ENCODE measurements at regions not wholly inside any gene's neighbourhood (a gene's known extent, or its start where the extent isn't known, plus 50 kb on each side); places are given as distances from the start of the nearest gene placed in this dataset.

DNA sequence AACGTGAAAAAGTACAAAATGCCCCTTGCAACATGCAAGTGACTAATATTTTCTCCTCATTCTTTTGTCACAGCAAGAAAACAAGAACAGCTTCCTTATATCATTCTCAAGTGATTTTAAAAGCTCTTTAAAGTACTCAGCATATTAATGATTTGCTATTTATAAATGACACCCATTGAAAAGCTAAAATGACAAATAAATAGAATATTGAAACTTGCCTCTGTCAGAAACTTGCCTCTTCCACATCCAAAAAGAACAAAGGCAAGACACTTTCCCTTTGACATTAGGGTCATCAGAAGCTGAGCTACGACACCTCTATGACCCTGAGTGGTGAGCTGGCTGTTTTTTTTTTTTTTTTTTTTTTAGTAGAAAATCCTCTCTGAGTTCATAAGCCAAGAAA is 339.6 kb upstream of the ITGA1 start:
- TF ChIP-seq, protein P1, sequence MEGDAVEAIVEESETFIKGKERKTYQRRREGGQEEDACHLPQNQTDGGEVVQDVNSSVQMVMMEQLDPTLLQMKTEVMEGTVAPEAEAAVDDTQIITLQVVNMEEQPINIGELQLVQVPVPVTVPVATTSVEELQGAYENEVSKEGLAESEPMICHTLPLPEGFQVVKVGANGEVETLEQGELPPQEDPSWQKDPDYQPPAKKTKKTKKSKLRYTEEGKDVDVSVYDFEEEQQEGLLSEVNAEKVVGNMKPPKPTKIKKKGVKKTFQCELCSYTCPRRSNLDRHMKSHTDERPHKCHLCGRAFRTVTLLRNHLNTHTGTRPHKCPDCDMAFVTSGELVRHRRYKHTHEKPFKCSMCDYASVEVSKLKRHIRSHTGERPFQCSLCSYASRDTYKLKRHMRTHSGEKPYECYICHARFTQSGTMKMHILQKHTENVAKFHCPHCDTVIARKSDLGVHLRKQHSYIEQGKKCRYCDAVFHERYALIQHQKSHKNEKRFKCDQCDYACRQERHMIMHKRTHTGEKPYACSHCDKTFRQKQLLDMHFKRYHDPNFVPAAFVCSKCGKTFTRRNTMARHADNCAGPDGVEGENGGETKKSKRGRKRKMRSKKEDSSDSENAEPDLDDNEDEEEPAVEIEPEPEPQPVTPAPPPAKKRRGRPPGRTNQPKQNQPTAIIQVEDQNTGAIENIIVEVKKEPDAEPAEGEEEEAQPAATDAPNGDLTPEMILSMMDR (IDR thresholded peaks at IDR 0.05) = no peak
- no peak overlapping the region for H3K4me2 ChIP-seq (ENCODE audit: low read length)
- no peak overlapping the region for H2AFZ ChIP-seq
- no peak overlapping the region for H3K9ac ChIP-seq
- no peaks in the 10 kb centered on the region for H3K4me1 ChIP-seq
- no peak overlapping the region for H3K27ac ChIP-seq
- H3K4me3 ChIP-seq (ENCODE audit: low read depth, low read length) = no peak overlapping the region
- H3K27me3 ChIP-seq (ENCODE audit: control insufficient read depth, insufficient read depth, low read length) = no peaks in the 10 kb centered on the region
- no peaks in the 10 kb centered on the region for H3K79me2 ChIP-seq
- H3K36me3 ChIP-seq (ENCODE audit: control insufficient read depth, insufficient read depth, low read length) = no peaks in the 10 kb centered on the region
- H3K9me3 ChIP-seq (ENCODE audit: control insufficient read depth, low read length) = no peaks in the 10 kb centered on the region

DNA sequence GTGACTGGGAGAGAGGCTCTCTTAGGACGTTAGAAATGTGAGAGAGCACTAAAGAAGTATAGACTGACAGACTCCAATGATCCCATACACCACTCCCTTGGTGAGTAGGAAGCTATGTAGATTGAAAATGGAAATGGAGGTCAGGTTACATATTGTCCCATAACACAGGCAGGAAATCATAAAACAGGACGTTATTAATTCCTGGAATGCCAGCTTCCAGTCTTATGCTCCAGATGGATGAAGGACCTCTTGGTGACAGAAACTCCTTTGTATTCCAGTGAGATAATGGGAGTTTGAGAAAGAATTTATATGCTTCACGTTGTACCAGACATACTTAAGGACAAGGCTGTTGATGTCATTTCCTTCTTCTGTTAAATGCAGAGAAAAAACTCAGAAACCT is 338.2 kb upstream of the ITGA1 start:
- H3K9me3 ChIP-seq (ENCODE audit: control insufficient read depth, low read length) = no peaks in the 10 kb centered on the region
- H3K79me2 ChIP-seq = no peaks in the 10 kb centered on the region
- H3K27me3 ChIP-seq (ENCODE audit: control insufficient read depth, insufficient read depth, low read length) = no peaks in the 10 kb centered on the region
- H3K27ac ChIP-seq = no peak overlapping the region
- H3K36me3 ChIP-seq (ENCODE audit: control insufficient read depth, insufficient read depth, low read length) = no peaks in the 10 kb centered on the region
- TF ChIP-seq, protein P1 (IDR thresholded peaks at IDR 0.05) = no peak
- H3K4me2 ChIP-seq (ENCODE audit: low read length) = no peak overlapping the region
- H2AFZ ChIP-seq = no peak overlapping the region
- H3K4me3 ChIP-seq (ENCODE audit: low read depth, low read length) = no peak overlapping the region
- no peaks in the 10 kb centered on the region for H3K4me1 ChIP-seq
- H3K9ac ChIP-seq = no peak overlapping the region

DNA sequence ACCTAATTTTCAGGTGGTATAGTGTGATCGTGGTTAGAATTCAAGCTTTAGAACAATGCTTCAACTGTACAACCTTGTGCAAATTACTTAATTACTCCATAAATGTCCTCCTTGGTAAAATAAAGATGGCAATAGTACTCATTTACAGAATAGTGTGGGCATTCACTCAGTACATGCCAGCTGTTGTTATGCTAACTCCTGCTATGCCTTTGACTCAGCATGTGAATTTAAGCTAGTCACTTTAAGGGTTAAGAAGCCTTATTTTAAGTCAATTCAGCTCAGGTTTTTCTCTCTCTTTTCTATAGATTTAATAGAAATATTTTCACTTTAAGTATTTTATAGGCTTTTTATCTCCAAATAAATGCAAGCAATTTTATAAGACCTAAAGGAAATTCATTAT is 335.6 kb upstream of the ITGA1 start:
- no peak overlapping the region for H2AFZ ChIP-seq
- no peaks in the 10 kb centered on the region for H3K36me3 ChIP-seq (ENCODE audit: control insufficient read depth, insufficient read depth, low read length)
- TF ChIP-seq, protein P1 (IDR thresholded peaks at IDR 0.05) = no peak
- H3K9ac ChIP-seq = no peak overlapping the region
- H3K4me3 ChIP-seq (ENCODE audit: low read depth, low read length) = no peak overlapping the region
- H3K4me1 ChIP-seq = no peaks in the 10 kb centered on the region
- H3K79me2 ChIP-seq = no peaks in the 10 kb centered on the region
- no peak overlapping the region for H3K27ac ChIP-seq
- no peak overlapping the region for H3K4me2 ChIP-seq (ENCODE audit: low read length)
- no peaks in the 10 kb centered on the region for H3K9me3 ChIP-seq (ENCODE audit: control insufficient read depth, low read length)
- H3K27me3 ChIP-seq (ENCODE audit: control insufficient read depth, insufficient read depth, low read length) = no peaks in the 10 kb centered on the region

DNA sequence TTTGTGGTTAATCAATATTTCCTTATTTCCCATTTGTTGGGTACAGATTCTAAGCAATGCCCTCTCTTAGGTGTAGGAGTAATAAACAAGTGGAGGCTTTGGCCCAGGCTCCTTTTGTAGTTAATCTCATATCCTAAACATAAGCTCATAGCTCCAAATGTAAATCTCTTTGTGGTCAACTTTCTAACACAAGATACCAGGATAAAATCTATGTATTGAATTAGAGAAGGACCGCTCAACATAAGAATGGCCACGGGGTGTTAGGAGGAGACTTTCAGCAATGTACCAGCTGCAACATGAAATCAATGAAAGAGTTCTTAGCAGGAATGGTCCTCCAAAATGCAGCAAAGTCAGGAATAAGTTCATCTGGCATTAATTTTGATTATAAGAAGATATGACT is 334.5 kb upstream of the ITGA1 start:
- Histone ChIP-seq H2AFZ (no peak overlapping the region), H3K36me3 (ENCODE audit: control insufficient read depth, insufficient read depth, low read length) (no peaks in the 10 kb centered on the region)

DNA sequence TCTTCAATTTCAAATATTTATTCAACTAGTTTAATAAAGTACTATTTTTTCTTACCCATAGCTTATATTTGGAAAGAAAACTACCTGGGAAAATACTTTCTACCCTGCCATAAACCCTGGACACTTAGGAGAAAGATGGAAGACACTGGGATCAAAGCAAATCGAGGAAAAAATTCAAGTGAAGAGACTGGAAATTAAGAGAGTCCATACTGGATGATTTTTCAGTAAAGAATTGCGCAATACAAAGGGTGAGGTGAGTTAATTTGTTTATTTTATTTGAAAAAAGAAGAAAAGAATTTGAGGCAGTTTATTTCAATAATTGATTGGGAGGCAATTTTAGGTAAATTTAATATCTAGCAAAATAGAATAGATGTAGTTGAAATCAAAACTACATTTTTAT is 331.8 kb upstream of the ITGA1 start:
- Histone ChIP-seq H3K9me3 (ENCODE audit: control insufficient read depth, low read length) (no peaks in the 10 kb centered on the region), H3K79me2 (no peaks in the 10 kb centered on the region), H3K9ac (no peak overlapping the region), H3K36me3 (ENCODE audit: control insufficient read depth, insufficient read depth, low read length) (no peaks in the 10 kb centered on the region), H3K27ac (no peak overlapping the region), H2AFZ (no peak overlapping the region), H3K4me2 (ENCODE audit: low read length) (no peak overlapping the region), H3K27me3 (ENCODE audit: control insufficient read depth, insufficient read depth, low read length) (no peaks in the 10 kb centered on the region), H3K4me3 (ENCODE audit: low read depth, low read length) (no peak overlapping the region), H3K4me1 (no peaks in the 10 kb centered on the region)
- TF ChIP-seq, protein P1 (IDR thresholded peaks at IDR 0.05) = no peak

More for the DNA sequence above, 334.5 kb upstream of the ITGA1 start:
- H3K9me3 ChIP-seq (ENCODE audit: control insufficient read depth, low read length) = no peaks in the 10 kb centered on the region
- no peaks in the 10 kb centered on the region for H3K27me3 ChIP-seq (ENCODE audit: control insufficient read depth, insufficient read depth, low read length)
- H3K4me1 ChIP-seq = no peaks in the 10 kb centered on the region
- no peak overlapping the region for H3K4me2 ChIP-seq (ENCODE audit: low read length)
- no peak overlapping the region for H3K4me3 ChIP-seq (ENCODE audit: low read depth, low read length)
- H3K27ac ChIP-seq = no peak overlapping the region
- TF ChIP-seq, protein P1 (IDR thresholded peaks at IDR 0.05) = no peak
- H3K79me2 ChIP-seq = no peaks in the 10 kb centered on the region
- no peak overlapping the region for H3K9ac ChIP-seq
